Central memory CD8-positive, alpha-beta T cell (primary cell): ENCODE measurements at regions not wholly inside any gene's neighbourhood (a gene's known extent, or its start where the extent isn't known, plus 50 kb on each side); places are given as distances from the start of the nearest gene placed in this dataset.

Experiments
- ATAC-seq: fragments of 150-1000 bp; cut with Tn5 transposase; replicated peaks from 2 replicates; pipeline ENCODE4 v1.10.0; 2022; ENCODE audit warnings: mild to moderate bottlenecking, moderate FRiP score, moderate number of reproducible peaks; ENCODE audit not compliant: poor library complexity, severe bottlenecking; ENCODE audit errors: extremely low read depth
- DNase-seq, 2 donors: peaks; one replicate each; pipeline ENCODE4 v3.0.0; 2021; ENCODE audit warnings: low spot score in 2 of 2
- H3K27ac Mint-ChIP-seq: one replicate; pipeline ENCODE4 v1.8.0; 2022; ENCODE audit warnings: low read depth, mild to moderate bottlenecking, moderate library complexity, mixed read lengths
- H3K27me3 Mint-ChIP-seq: one replicate; pipeline ENCODE4 v1.8.0; 2022; ENCODE audit warnings: mixed read lengths
- H3K36me3 Mint-ChIP-seq: one replicate; pipeline ENCODE4 v1.8.0; 2022; ENCODE audit warnings: mild to moderate bottlenecking, moderate library complexity, mixed read lengths; ENCODE audit not compliant: insufficient read depth
- H3K4me1 Mint-ChIP-seq: one replicate; pipeline ENCODE4 v1.8.0; 2022; ENCODE audit warnings: mixed read lengths
- H3K4me3 Mint-ChIP-seq: one replicate; pipeline ENCODE4 v1.8.0; 2022; ENCODE audit warnings: mild to moderate bottlenecking, moderate library complexity, mixed read lengths
- H3K9me3 Mint-ChIP-seq: one replicate; pipeline ENCODE4 v1.8.0; 2022; ENCODE audit warnings: mixed read lengths

DNA sequence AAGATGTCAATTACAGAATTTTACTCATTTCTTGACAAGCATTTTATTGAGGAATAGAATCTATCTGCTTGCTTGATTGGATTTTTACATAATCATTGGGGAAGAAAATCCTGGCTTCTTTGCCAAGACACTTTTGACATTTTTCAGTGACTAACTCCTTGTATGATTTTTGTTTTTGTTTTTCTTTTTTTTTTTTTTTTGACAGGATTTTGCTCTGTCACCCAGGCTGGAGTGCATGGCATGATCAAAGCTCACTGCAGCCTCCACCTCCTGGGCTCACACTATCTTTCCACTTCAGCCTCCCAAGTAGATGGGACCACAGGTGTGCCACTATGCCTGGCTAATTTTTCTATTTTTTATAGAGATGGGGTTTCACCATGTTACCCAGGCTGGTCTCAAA is 672.3 kb upstream of the RGMB start:
- no peaks in the 10 kb centered on the region for H3K9me3 Mint-ChIP-seq
- DNase-seq: no peak

DNA sequence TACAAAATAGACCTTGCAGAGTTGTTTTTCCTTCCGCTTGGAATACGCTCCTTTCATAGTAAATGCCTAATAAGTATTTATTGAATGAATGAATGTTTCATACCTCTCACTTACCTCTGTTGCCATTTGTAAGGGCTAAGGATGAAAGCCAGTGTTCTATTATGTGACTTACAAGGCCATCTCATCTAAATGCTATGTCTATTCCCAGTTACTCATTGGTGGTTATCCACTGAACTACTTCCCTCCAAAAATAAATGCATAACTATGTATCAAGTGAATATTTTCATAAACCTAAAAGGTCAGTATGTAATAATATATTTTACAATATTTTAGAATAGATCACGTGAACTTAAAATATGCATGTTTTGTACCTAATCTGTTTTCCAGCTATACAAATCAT is 670.5 kb upstream of the RGMB start:
- no peaks in the 10 kb centered on the region for H3K9me3 Mint-ChIP-seq
- ATAC-seq: no peak
- no peaks in the 10 kb centered on the region for H3K4me1 Mint-ChIP-seq
- H3K4me3 Mint-ChIP-seq: no peak overlapping the region
- H3K27ac Mint-ChIP-seq: no peak overlapping the region
- peaks cover 2% of the 10 kb centered on the region for H3K36me3 Mint-ChIP-seq
- DNase-seq: no peak
- H3K27me3 Mint-ChIP-seq: no peaks in the 10 kb centered on the region

More for the DNA sequence above, 672.3 kb upstream of the RGMB start:
- no peaks in the 10 kb centered on the region for H3K4me1 Mint-ChIP-seq
- H3K27ac Mint-ChIP-seq: no peak overlapping the region
- no peak overlapping the region for H3K4me3 Mint-ChIP-seq
- ATAC-seq: no peak
- peaks cover 2% of the 10 kb centered on the region for H3K36me3 Mint-ChIP-seq
- no peaks in the 10 kb centered on the region for H3K27me3 Mint-ChIP-seq

DNA sequence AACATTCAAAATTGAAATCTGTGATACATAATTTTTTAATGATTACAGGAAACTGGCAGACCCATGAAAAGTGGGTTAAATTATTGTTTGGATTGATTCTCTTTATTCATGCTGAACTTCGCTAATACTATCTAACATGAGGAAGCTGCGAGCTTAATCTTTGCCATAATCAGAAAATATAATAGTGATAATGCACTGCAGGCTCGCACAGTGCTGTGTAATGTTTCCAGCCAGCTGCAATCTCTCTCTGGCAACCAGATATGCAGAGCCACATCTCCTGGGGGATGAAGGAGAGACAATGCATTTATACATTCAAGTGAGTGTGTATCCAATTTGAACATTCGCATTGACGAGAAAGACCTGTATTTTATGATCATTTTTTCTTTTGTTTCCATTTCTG is 669.7 kb upstream of the RGMB start:
- H3K36me3 Mint-ChIP-seq: peaks cover 2% of the 10 kb centered on the region
- ATAC-seq: no peak
- no peak overlapping the region for H3K27ac Mint-ChIP-seq
- H3K27me3 Mint-ChIP-seq: no peaks in the 10 kb centered on the region
- no peaks in the 10 kb centered on the region for H3K4me1 Mint-ChIP-seq
- H3K4me3 Mint-ChIP-seq: no peak overlapping the region
- no peaks in the 10 kb centered on the region for H3K9me3 Mint-ChIP-seq
- no peak for DNase-seq

DNA sequence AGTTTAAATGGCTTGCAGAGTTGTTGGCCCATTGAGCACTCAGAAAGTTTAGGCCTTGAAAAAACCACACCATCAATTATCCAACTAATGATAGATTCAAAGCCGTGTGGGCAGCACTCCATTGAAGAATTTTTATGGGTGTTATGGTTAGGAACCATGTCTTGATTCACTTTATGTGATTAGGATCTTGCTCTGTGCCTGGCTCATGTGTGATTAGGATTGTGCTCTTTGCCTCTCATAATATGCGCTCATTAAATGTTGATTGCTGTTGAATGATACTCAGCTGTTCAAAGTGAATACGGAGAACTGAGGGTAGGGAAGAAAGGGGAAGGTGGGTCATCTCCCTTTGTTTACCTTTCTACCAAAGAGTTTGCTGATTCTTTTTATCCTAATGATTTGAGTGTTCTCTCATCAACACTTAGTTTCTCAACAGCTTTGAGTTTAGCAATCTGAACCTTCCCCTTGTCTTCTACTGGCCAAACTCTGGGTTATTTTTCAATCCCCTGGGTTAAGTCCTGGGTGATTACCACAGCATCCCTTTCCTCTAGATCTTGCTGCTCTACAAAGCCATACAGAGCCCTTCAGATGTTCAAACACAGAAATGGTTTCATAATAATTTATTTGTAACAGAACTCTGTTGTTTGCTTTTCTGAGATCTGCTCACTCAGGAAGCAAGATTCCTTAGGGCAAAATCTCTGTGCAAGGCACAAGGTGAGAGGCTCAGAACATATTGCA is 668.8 kb upstream of the RGMB start:
- no peak for DNase-seq
- no peak for ATAC-seq
- no peaks in the 10 kb centered on the region for H3K4me1 Mint-ChIP-seq
- H3K27ac Mint-ChIP-seq: no peak overlapping the region
- no peaks in the 10 kb centered on the region for H3K27me3 Mint-ChIP-seq
- H3K36me3 Mint-ChIP-seq: peaks cover 2% of the 10 kb centered on the region
- H3K4me3 Mint-ChIP-seq: no peak overlapping the region
- no peaks in the 10 kb centered on the region for H3K9me3 Mint-ChIP-seq

DNA sequence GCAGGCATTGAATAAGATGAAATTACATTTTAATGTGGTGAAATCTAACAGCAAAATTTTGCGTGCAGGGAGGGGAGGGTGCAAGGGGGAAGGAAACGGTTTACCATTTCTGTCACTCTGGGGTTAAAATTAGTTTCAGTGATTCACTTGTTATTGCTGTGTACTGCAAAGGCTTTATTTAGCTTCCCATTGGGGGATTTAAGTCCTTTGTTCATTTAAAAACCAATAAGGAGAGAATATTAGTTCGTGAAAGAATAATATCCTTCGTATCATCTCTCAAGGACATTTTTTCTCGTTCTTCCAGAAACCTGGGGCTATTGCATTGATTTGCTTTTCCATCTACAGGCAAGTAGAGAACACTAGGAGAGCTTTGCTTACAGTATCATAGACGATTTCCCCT is 667.8 kb upstream of the RGMB start:
- ATAC-seq (no peak), DNase-seq (no peak)
- no peaks in the 10 kb centered on the region for H3K27me3 Mint-ChIP-seq
- H3K9me3 Mint-ChIP-seq: no peaks in the 10 kb centered on the region
- H3K4me3 Mint-ChIP-seq: no peak overlapping the region
- peaks cover 2% of the 10 kb centered on the region for H3K36me3 Mint-ChIP-seq
- H3K4me1 Mint-ChIP-seq: no peaks in the 10 kb centered on the region
- no peak overlapping the region for H3K27ac Mint-ChIP-seq

DNA sequence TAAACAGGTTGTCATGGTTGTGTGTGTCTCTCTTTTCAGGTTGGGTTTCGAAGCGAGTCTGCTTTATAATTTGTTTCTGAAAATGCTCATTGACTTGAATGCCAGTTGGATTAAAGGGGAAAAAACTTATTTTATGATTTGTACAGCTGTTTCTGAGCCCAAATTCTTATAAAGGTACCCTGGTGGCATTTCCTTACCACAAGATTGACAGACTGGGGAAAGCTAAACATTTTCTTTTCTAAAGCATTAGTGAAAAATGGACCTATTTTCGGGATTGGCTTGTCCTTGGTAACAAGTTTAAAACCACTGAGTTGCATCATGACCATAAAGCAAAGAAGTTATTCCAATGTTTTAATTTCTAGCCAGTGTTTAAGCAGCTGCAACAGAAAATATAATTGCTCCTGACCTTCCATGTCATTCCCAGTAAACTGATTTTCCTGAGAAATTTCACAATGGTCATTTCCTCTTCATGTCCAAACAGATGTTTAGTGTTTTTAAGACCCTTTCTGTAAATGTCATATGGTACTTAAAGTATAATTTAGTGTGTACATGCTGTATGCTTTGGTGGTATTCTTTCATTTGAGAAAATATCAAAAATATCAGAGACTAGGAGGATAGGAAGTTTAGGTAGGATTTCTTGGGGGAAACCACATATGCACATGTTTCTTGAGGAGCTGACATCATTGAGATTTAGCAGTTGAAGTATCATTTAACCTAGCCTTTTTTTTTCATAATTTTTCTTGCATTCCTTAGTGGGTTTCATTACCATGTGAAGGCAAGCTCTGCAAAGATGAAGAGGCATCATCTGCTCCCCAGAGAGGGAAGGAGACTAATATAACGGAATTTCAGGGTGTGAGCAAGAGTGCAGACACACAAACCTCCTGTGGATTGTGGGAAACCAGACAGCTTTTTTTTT is 667.1 kb upstream of the RGMB start:
- no peak overlapping the region for H3K4me3 Mint-ChIP-seq
- no peaks in the 10 kb centered on the region for H3K9me3 Mint-ChIP-seq
- H3K36me3 Mint-ChIP-seq: peaks cover 2% of the 10 kb centered on the region
- no peak for ATAC-seq
- H3K27ac Mint-ChIP-seq: no peak overlapping the region
- no peak for DNase-seq
- H3K4me1 Mint-ChIP-seq: no peaks in the 10 kb centered on the region
- H3K27me3 Mint-ChIP-seq: no peaks in the 10 kb centered on the region

DNA sequence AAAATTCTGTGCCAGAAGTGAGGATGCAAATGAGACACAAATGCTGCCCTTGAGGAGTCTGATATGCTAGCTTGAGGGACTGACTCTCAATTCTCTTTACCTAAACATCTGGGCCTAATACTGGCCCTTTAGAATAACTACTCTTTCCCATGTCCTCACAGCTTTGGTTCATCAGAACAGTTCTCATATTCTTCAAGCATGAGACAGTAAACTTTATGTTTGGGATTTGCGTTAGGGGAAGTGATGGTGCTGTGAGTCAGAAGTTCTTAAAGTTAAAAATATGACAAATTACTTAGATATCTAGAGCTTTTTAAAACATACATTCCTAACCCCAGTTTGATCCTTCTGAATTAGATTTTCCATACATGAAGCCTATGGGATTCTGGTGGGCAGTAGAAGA is 665.0 kb upstream of the RGMB start:
- Mint-ChIP-seq H3K4me3 (no peak overlapping the region), H3K9me3 (no peaks in the 10 kb centered on the region), H3K4me1 (no peaks in the 10 kb centered on the region), H3K36me3 (peaks cover 2% of the 10 kb centered on the region), H3K27ac (no peak overlapping the region), H3K27me3 (no peaks in the 10 kb centered on the region)
- DNase-seq: no peak
- ATAC-seq: no peak

DNA sequence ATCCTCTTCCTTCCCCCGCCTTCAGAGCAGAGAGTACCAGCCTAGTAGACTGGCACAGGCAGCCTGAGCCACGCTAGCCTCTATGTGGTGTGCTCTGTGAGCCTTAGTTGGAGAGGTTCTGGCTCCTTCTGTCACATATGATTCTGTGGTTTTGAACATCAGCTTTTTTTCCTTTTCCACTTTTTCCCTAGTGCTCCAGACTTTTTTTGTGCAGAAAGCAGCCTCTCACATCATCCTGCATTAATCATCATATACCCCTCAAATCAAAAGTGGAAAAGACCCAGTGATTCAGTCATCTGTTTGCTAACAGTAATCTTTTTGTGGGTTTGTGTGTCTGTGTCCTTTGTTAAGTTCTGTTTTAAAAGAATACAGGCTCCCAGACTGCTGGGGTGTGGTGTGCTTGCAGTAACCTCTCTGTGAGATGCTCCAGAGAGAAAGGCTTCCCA is 663.9 kb upstream of the RGMB start:
- H3K36me3 Mint-ChIP-seq: no peaks in the 10 kb centered on the region
- H3K9me3 Mint-ChIP-seq: no peaks in the 10 kb centered on the region
- H3K4me3 Mint-ChIP-seq: no peak overlapping the region
- H3K27me3 Mint-ChIP-seq: no peaks in the 10 kb centered on the region
- no peak overlapping the region for H3K27ac Mint-ChIP-seq
- ATAC-seq (no peak), DNase-seq (no peak)
- H3K4me1 Mint-ChIP-seq: no peaks in the 10 kb centered on the region

DNA sequence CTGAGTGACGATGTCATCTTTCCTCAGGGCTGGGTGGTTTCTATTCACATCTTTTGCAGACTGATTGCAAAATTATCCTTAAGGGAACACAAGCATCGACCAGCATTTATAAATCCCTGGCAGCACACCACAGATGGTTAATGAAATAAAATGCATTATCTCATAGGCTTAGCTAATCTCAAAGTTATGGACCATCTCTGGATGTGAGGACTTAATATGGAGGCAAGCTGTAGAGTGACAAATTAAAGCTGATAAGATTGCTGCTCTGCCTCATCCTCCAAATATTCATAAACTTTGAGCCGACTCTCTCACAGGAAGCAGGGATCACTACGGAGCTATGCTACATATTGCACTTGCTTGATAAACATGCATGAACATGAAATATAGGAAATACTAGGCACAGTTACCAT is 663.2 kb upstream of the RGMB start:
- ATAC-seq (no peak), DNase-seq (no peak)
- Mint-ChIP-seq H3K4me1 (no peaks in the 10 kb centered on the region), H3K36me3 (no peaks in the 10 kb centered on the region), H3K4me3 (no peak overlapping the region), H3K27ac (no peak overlapping the region), H3K9me3 (no peaks in the 10 kb centered on the region), H3K27me3 (no peaks in the 10 kb centered on the region)

DNA sequence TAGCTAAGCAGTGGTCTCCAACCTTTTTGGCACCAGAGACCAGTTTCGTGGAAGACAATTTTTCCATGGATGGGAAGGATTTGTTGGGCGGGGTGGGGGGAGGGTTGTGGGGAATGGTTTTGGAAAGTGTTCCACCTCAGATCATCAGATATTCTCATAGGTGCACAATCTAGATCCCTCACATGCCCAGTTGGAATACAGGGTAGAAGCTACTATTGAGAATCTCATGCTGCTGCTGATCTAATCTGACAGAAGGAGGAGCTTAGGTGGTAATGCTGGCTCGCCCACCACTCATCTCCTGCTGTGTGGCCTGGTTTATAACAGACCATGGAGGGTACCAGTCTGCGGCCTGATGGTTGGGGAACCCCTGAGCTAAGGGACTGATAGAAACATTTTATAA is 662.7 kb upstream of the RGMB start:
- no peak overlapping the region for H3K4me3 Mint-ChIP-seq
- no peaks in the 10 kb centered on the region for H3K27me3 Mint-ChIP-seq
- no peak overlapping the region for H3K27ac Mint-ChIP-seq
- H3K4me1 Mint-ChIP-seq: no peaks in the 10 kb centered on the region
- no peaks in the 10 kb centered on the region for H3K36me3 Mint-ChIP-seq
- DNase-seq (no peak), ATAC-seq (no peak)
- peaks cover under 1% of the 10 kb centered on the region for H3K9me3 Mint-ChIP-seq

DNA sequence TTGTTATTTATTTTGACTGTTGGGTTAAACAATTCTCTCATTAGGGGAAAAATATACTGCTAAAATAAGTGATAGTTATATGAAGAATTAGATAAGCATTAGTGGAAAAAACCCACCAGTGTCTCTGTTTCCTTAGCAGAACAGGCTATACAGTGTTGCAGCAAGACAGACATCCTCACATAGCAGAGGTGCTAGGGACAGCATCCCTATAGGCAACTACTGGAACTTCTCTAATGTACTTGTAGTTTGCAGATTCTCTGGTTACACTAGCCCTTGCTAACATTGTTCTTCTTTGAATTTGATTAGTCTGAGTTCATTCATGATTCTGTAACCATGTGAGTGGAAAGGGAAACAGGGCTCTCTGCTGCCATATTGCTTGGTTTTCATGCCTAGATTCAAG is 661.8 kb upstream of the RGMB start:
- DNase-seq (no peak), ATAC-seq (no peak)
- Mint-ChIP-seq H3K4me1 (no peaks in the 10 kb centered on the region), H3K4me3 (no peak overlapping the region), H3K27ac (no peak overlapping the region), H3K27me3 (no peaks in the 10 kb centered on the region), H3K9me3 (peaks cover 9% of the 10 kb centered on the region), H3K36me3 (no peaks in the 10 kb centered on the region)

DNA sequence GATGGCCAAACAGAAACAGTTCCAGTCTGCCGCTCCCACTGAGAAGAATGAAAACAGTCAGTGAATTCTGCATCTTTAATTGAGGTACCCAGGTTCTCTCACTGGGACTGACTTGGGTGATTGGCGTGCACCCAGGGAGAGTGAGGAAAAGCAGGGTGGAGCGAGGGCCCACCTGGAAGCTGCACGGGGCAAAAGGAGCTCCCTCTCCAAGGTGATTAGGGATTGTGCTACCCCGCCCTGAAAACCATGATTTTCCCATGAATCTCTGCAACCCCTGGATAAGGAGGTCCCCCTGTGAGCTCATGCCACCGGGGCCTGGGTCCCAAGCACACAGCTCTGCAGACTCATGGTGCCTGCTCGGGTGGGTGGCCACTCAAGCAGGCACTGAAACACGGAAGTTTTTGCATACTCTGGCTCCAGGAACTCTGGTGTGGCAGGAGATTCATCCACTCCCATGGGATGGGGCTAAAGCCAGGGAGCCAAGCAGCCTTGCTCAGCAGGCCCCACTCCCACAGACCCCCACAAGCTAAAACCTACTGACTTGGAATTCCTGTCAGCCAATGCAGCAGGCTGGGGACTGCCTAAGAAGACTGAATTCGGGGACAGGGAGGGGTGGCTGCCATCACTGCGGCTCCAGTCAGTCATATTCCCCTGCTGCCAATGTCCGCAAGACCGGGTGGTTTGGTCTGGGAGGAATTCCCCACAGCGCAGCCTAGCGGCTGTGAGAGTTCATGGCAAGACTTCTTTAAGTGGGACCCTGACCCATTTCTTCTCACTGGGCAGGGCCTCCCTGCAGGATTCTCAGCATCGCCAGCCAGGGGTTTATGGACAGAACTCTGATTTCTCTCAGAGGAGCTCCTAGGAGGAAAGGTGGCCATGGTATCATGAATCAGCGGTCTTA is 652.2 kb upstream of the RGMB start:
- ATAC-seq (no peak), DNase-seq (no peak)
- no peak overlapping the region for H3K27ac Mint-ChIP-seq
- H3K36me3 Mint-ChIP-seq: no peaks in the 10 kb centered on the region
- H3K27me3 Mint-ChIP-seq: no peaks in the 10 kb centered on the region
- no peak overlapping the region for H3K4me3 Mint-ChIP-seq
- H3K4me1 Mint-ChIP-seq: no peaks in the 10 kb centered on the region
- H3K9me3 Mint-ChIP-seq: peaks cover 19% of the 10 kb centered on the region
